Hematopoietic multipotent progenitor cell treated with erythropoietin and hydrocortisone succinate and interleukin-3 and kit ligand, for 8 days (in vitro differentiated cells): ENCODE measurements at regions not wholly inside any gene's neighbourhood (a gene's known extent, or its start where the extent isn't known, plus 50 kb on each side); places are given as distances from the start of the nearest gene placed in this dataset.

Experiments
- DNase-seq: peaks from one replicate; pipeline ENCODE4 v3.0.0-alpha.2; 2015

DNA sequence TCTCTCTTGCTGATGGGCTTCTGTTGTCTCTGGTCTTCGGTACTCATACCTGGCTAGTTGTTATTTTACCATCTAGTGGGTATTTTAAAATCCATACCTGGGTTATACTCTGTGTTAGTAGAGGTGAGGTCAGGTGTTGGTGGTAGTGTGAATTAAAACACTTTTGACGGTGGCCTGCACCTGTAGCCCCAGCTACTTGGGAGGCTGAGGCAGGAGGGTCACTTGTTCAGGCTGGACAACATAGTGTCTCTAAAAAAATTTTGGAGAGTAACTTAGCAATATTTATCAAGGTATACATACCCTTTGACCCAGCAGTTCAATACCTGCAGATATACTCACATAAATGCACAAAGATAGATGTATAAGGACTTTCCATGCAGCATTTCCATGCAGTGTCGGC is 55.4 kb downstream of the GSX1 start:
- DNase-seq = no peak

DNA sequence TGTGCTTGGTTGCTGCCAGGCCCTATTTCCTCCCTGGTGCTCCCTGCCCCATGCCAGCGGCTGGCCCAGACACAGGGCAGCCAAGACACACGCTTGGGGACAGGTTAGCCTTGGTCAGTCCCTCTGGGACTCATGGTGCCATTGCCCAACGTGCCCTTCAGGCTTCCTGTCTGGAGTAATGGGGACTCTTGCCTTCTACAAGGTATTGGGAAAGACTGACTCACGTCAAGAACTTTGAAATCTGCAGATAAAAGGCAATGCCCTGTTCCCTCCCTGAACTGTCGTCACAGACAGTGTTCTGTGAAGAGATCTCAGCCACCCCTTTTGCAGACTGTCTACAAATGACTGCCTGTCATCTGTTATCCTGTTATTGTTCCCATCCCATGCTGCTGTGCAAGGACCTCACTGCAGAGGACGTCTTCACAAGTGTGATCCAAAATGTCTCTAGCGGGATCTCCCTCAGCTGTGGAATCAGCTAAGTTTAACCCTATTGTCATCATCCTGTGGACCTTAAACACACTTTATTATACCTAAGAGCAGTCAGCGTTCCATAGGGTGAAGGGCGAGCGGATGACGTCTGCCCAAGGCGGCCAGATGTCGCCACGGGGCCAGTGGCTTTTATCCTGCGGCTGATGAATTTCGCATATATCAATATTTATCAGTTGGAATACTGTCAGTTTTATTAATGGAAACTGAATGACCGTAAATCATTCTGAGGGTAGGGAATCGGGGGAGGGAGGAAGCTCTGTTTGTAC is 59.0 kb downstream of the GSX1 start:
- no peak for DNase-seq

DNA sequence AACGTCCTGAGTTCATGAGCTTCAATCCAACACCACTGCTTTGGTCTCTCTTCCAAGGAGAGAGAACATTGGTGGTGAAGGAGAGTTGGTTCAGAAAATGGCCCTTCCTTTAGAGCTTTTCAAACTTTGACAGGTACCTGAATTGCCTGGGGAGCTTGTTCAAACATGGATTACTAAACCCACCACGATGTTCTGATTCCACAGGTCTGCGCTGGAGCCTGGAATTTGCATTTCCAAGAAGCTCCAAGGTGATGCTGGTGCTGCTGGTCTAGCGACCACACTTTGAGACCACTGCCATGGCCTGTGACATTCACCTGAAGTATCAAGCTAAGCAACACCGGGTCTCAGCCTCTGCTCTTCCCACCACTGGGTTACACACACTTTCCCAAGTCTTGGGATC is 60.2 kb downstream of the GSX1 start:
- no peak for DNase-seq

GRCh38 chr13:27853335-27853734 is 61.1 kb downstream of the GSX1 start:
- DNase-seq = no peak

DNA sequence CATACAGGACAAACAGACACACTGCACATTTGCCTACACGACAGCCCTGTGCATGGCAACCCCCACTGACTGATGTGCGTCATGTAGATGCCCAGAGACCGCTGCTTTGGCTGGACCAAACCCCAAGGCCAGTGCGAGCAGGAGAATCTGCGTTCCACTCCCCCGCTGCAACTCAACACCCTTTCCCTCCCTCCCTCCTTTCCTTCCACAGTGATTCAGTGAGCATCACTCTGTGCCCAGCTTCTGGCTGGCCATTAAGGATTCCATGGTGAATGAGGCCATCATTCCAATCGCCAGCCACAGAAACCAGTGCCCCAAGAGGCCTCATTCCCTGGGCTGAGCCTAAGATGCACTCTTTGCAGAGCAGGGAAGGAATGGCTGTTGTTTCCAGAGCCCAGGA is 61.6 kb downstream of the GSX1 start:
- DNase-seq = no peak

DNA sequence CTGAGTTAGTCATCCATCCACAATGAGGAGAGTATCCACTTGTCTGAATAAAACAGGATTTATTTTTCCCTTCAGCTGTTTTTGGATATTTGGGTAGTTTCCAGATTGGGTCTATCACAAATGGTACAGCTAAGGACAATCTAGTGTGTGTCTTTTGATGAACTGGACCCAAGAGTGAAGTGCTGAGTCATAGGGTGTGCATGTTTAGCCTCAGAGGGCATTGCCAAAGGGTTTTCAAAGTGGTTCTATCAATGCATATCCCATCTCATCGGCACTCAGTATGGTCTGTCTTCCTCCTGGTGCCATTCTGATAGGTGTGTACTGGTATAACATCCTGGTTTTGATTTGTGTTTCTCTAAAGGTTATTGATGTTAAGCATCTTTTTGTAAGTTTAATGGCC is 62.3 kb downstream of the GSX1 start:
- DNase-seq = no peak

DNA sequence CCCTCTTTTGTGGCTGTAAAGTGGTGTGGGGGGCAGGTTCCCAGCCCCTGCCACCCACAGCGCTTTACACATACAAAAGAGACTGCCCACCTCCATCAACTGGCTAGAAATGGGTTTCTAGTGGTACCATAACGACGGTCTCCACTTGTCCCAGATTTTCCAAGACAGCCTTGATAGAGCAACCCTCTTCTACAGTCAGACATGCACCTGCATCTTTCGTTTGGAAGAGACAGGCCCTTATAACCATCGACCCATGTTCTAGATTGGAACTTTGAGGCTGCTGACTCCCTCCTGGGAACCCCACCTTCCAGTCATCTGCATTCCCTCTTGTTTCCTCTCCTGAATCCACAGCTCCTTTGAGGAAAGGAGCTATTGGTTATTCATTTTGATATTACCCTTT is 63.1 kb downstream of the GSX1 start:
- no peak for DNase-seq

- no peak for DNase-seq
Observed at GRCh38 chr13:27857282-27857681, 62.5 kb upstream of the PDX1 start.

DNA sequence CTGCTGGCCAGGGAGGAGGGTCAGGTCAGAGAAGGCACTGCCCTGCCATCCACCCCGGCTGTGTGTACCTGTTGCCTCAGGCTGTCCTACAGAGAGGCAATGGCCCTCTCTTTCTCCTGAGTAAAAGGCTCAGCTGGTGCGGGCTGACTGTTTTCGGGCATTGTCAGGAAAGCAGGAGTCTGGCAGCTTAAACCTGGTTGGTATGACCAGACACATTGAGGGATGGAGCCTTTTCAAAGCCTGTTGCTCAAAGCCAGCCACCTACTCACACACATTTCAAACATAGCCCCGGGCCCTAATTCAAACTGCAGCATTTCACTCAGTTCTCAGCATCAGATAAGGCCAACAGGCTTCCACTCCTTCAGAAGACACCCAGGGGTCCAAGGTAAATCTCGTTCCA is 61.8 kb upstream of the PDX1 start:
- no peak for DNase-seq

GRCh38 chr13:27860743-27861142 is 59.1 kb upstream of the PDX1 start:
- no peak for DNase-seq

DNA sequence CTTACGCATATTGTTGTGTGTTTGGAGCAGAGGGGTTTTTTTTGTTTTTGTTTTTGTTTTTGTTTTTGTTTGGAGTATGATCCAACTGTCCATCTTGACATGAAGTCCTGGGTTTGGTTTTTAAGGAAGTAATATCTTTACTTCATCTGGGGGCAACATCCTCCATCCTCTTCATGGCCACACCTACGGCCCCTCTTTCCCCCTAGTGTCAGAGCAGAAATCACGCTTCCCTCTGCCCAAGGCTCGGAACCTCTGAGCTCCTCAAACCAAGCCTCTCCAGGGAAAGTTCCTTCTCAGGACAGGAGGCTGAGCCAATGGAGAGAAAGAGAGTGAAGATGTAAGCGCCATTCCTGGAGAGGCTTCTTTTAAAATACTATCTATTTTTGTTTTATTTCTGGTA is 58.6 kb upstream of the PDX1 start:
- DNase-seq = no peak

DNA sequence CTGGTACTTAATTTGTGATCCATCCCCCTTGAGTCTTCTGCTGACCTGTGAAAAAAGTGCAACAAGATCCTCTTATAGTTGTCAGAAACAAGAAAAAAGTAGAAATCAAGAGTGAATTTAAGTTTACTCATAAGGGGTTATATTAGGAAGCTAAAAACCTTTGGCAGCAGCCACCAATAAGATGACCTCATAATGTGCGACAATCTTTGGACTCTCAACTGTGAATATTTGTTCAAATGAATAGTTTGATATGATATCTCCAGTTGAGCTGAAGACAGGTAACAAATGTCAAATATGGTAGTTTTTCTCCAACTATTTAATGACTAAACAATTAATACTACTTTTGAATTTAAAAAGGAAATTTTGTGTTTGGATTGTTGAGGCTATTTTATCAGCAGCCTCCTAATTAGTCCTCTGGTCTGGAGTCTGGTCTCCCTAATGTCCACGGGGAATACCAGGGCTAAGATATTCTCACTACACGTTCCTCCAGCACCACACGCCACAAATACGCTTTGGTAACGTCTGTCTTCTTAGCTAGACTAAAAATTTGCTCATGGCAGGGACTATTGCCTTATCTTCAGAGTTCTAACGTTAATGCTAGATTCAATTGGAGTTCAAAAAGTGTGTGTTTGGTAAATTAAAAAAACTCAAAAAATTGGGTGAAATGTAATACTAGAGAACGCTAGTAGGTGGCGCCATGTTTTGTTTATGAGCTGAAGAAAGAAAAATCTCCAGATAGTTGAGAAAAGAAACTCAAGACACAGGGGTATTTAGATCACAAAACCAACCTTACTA is 51.0 kb upstream of the PDX1 start:
- peak; percentile 16 for DNase-seq

- DNase-seq = no peak
Observed at GRCh38 chr13:27869436-27870095, 50.2 kb upstream of the PDX1 start.
